ENCODE measurements at regions not wholly inside any gene's neighbourhood (a gene's known extent, or its start where the extent isn't known, plus 50 kb on each side); places are given as distances from the start of the nearest gene placed in this dataset.

- no peak for TF ChIP-seq SIN3A (IDR thresholded peaks at IDR 0.05; ENCODE audit: borderline replicate concordance, low read depth, low read length)
- TF ChIP-seq YY1 (IDR thresholded peaks at IDR 0.05; ENCODE audit: low read depth): no peak
- no peak for TF ChIP-seq GATA2 (CRISPR knock-in tag; IDR thresholded peaks at IDR 0.05)
- no peak for TF ChIP-seq JUND (IDR thresholded peaks at IDR 0.05)
- no peak for TF ChIP-seq EZH2phosphoT487 (IDR thresholded peaks at IDR 0.05; ENCODE audit: borderline replicate concordance, low read depth)
Measured at GRCh38 chr15:55008421-55008820, 188.3 kb downstream of the RSL24D1 start (continued).

- Histone ChIP-seq H3K9me2 (no peaks in the 10 kb centered on the region), H3F3A (replicated peaks; ENCODE audit: insufficient read depth) (no peaks in the 10 kb centered on the region), H3K27me3 (ENCODE audit: insufficient read depth) (no peaks in the 10 kb centered on the region), H3K36me3 (replicated peaks in 1 of 2; ENCODE audit: control insufficient read depth in 1 of 2, insufficient read depth in 2 of 2, low read length in 1 of 2) (no peaks in the 10 kb centered on the region), H3K27ac (ENCODE audit: low read depth in 2 of 2, low read length in 1 of 2) (no peak overlapping the region), H3K9ac (no peak overlapping the region), H4K20me1 (ENCODE audit: insufficient read depth) (no peaks in the 10 kb centered on the region), H3K4me2 (no peak overlapping the region), H3K4me1 (ENCODE audit: control insufficient read depth in 1 of 2, insufficient read depth in 2 of 2, low read depth in 1 of 2, low read length in 1 of 2) (no peaks in the 10 kb centered on the region), H3K79me2 (ENCODE audit: insufficient read depth) (no peaks in the 10 kb centered on the region), H3K9me3 (no peaks in the 10 kb centered on the region), H2AFZ (ENCODE audit: low read depth) (no peak overlapping the region), H3K4me3 (ENCODE audit: low read depth in 2 of 2, low read length in 1 of 2) (no peak overlapping the region)
- 1% methylated on average over 5 of the region's 5 CpGs for WGBS (ENCODE audit: low lambda C conversion rate)
- POLR2A ChIA-PET: no interaction called here
- no peak for DNase-seq
- TF ChIP-seq CHD2 (IDR thresholded peaks at IDR 0.05; ENCODE audit: low read length, partially characterized antibody) (no peak), SMC3 (IDR thresholded peaks at IDR 0.05; ENCODE audit: low read depth, low read length) (no peak), PBX3 (IDR thresholded peaks at IDR 0.05) (no peak), USF2 (IDR thresholded peaks at IDR 0.05; ENCODE audit: borderline replicate concordance, low read depth, low read length) (no peak), JUND (IDR thresholded peaks at IDR 0.05) (no peak), FOSL2 (IDR thresholded peaks at IDR 0.05; ENCODE audit: borderline replicate concordance, low read depth) (no peak), ZBTB33 (IDR thresholded peaks at IDR 0.05; ENCODE audit: borderline replicate concordance, low read depth) (no peak), TCF12 (IDR thresholded peaks at IDR 0.05) (no peak), REST (IDR thresholded peaks at IDR 0.05; ENCODE audit: low read depth, low read length) (no peak), POLR2AphosphoS5 (IDR thresholded peaks at IDR 0.05; ENCODE audit: low read depth, low read length) (no peak), NFIC (IDR thresholded peaks at IDR 0.05; ENCODE audit: borderline replicate concordance) (no peak), RFX5 (IDR thresholded peaks at IDR 0.05; ENCODE audit: low read length) (no peak), CTCF (IDR thresholded peaks at IDR 0.05) (no peak), SIN3A (IDR thresholded peaks at IDR 0.05; ENCODE audit: borderline replicate concordance, low read depth, low read length) (no peak), MXI1 (IDR thresholded peaks at IDR 0.05; ENCODE audit: low read depth, low read length) (no peak), GATA2 (CRISPR knock-in tag; IDR thresholded peaks at IDR 0.05) (no peak), USF1 (IDR thresholded peaks at IDR 0.05; ENCODE audit: borderline replicate concordance, low read depth) (no peak)
- CTCF ChIA-PET: no interaction called here
Measured at GRCh38 chr15:55007561-55007960, 189.2 kb downstream of the RSL24D1 start.
